GM12891 (cell line): ENCODE measurements at regions not wholly inside any gene's neighbourhood (a gene's known extent, or its start where the extent isn't known, plus 50 kb on each side); places are given as distances from the start of the nearest gene placed in this dataset.

Experiments
- PAX5 ChIP-seq: IDR thresholded peaks from 2 replicates; pipeline ENCODE4 v1.6.1; 2011; ENCODE audit warnings: low read length, moderate library complexity, mild to moderate bottlenecking; ENCODE audit not compliant: insufficient read depth, severe bottlenecking
- POLR2AphosphoS5 ChIP-seq: IDR thresholded peaks from 2 replicates; pipeline ENCODE4 v1.6.1; 2011; ENCODE audit warnings: low read depth, low read length, control low read depth

DNA sequence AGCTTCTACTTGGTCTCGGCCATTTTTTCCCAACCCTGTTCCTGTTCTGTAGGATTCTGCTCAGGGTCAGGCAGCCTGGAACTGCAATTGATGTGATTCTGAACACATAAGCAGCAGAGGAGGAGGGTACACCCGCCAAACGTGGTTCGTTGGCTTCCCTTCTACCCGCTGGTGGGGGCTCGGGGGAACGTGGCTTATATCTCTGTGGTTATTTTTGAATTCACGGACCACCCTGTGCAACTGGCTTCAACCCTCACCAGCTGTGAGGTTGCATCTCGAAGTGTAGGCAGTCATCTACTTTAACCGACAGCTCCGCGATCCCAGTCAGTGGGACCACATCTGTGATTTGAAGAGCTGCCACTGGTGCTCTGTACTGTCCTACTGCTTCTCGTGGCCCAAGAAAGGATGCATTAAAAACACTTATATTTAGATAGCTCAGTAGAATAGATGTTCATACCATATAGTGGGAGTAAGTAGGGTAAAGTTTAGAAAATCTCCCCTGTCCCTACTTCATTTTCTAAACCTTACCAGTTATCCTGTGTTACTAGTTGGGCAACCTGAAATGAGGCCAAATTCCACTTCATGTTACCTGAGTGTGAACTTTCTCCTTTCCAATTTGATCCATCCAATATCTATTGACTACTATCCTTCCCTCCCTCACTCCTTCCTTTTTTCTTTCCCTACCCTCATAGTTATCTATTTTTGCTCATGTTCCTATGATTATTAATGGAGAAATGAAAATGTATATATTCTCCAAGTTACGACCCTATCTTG, 80.4 kb upstream of the BCOR start:
- no peak for TF ChIP-seq POLR2AphosphoS5
- TF ChIP-seq PAX5: no peak
